ENCODE measurements at regions not wholly inside any gene's neighbourhood (a gene's known extent, or its start where the extent isn't known, plus 50 kb on each side); places are given as distances from the start of the nearest gene placed in this dataset.

DNA sequence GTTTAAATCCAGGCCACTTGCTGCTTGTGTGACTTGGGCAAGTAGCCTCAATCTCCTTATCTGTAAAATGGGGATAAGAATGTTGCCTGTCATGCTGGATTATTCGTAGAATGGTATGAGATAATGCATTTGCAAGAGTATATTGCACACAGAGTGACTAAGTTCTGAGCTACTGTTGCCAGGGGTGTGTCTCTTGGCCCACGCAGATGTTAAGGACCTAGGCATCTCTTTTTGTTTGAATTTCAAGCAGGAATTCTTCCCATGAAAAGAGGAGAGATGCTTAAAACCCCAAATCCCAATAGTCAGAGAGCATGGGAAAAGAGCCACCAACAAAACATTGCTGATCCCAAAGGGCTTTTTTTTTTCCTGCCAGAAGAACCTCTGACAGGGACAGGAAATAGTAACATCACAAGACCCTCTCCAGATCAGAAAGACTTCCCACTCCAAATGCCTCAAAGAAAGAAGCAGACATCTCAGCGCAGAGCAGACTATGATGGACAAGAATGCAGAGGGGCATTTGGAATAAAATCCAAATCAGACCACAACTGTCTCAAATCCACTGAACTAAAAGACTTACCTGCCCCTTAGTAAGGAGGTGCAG is 90.5 kb downstream of the MRPL46 start:
- H3K27me3 ChIP-seq (ENCODE audit: control insufficient read depth in 2 of 2, insufficient read depth in 2 of 2, low read length in 2 of 2), result no peaks in the 10 kb centered on the region
- H3K36me3 Mint-ChIP-seq, result no peaks in the 10 kb centered on the region
- no peak for DNase-seq
- H3K4me3 Mint-ChIP-seq, result no peak overlapping the region
- no peak overlapping the region for H3K27ac Mint-ChIP-seq
- intact Hi-C loops (cut with micrococcal nuclease), result no loop called here
- H3K9me3 Mint-ChIP-seq, result peaks cover 0 to 6% (median 3%) of the 10 kb centered on the region in 7 donors
- H3K79me2 ChIP-seq (ENCODE audit: insufficient read depth, low read length), result no peaks in the 10 kb centered on the region
- H3K36me3 ChIP-seq (replicated peaks in 1 of 2; ENCODE audit: control insufficient read depth in 1 of 2, insufficient read depth in 2 of 2, low read length in 2 of 2), result no peaks in the 10 kb centered on the region
- WGBS (ENCODE audit: insufficient coverage), result no CpG with 5 or more reads among the region's 3 CpGs
- H3K4me1 Mint-ChIP-seq, result no peaks in the 10 kb centered on the region
- H3K4me1 ChIP-seq (ENCODE audit: control insufficient read depth in 1 of 2, insufficient read depth in 2 of 2, low read length in 2 of 2), result no peaks in the 10 kb centered on the region
- H3K27ac ChIP-seq (ENCODE audit: low read depth in 1 of 2, low read length in 2 of 2), result no peak overlapping the region
- no peak overlapping the region for H3K4me2 ChIP-seq (replicated peaks; ENCODE audit: extremely low read depth, low read length, poor library complexity, severe bottlenecking)
- no peaks in the 10 kb centered on the region for H4K20me1 ChIP-seq (ENCODE audit: insufficient read depth, low read length)
- no peak overlapping the region for H3K4me3 ChIP-seq (replicated peaks in 1 of 3; ENCODE audit: low read depth in 2 of 3, low read length in 3 of 3)
- H2AFZ ChIP-seq (ENCODE audit: insufficient read depth, low read depth, low read length, poor library complexity, severe bottlenecking), result no peak overlapping the region
- H3K9me3 ChIP-seq (replicated peaks in 1 of 2; ENCODE audit: control insufficient read depth in 1 of 2, insufficient read depth in 1 of 2, low read length in 2 of 2), result peaks cover 0 to 2% of the 10 kb centered on the region in 2 donors
- H3K27me3 Mint-ChIP-seq (ENCODE audit: low read depth in 3 of 3), result peaks cover 7 to 10% (median 10%) of the 10 kb centered on the region in 3 donors
- no peak overlapping the region for H3K9ac ChIP-seq (ENCODE audit: insufficient read depth, low read length, poor library complexity, severe bottlenecking)
- TF ChIP-seq, protein P1, sequence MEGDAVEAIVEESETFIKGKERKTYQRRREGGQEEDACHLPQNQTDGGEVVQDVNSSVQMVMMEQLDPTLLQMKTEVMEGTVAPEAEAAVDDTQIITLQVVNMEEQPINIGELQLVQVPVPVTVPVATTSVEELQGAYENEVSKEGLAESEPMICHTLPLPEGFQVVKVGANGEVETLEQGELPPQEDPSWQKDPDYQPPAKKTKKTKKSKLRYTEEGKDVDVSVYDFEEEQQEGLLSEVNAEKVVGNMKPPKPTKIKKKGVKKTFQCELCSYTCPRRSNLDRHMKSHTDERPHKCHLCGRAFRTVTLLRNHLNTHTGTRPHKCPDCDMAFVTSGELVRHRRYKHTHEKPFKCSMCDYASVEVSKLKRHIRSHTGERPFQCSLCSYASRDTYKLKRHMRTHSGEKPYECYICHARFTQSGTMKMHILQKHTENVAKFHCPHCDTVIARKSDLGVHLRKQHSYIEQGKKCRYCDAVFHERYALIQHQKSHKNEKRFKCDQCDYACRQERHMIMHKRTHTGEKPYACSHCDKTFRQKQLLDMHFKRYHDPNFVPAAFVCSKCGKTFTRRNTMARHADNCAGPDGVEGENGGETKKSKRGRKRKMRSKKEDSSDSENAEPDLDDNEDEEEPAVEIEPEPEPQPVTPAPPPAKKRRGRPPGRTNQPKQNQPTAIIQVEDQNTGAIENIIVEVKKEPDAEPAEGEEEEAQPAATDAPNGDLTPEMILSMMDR (IDR thresholded peaks at IDR 0.05), result no peak

DNA sequence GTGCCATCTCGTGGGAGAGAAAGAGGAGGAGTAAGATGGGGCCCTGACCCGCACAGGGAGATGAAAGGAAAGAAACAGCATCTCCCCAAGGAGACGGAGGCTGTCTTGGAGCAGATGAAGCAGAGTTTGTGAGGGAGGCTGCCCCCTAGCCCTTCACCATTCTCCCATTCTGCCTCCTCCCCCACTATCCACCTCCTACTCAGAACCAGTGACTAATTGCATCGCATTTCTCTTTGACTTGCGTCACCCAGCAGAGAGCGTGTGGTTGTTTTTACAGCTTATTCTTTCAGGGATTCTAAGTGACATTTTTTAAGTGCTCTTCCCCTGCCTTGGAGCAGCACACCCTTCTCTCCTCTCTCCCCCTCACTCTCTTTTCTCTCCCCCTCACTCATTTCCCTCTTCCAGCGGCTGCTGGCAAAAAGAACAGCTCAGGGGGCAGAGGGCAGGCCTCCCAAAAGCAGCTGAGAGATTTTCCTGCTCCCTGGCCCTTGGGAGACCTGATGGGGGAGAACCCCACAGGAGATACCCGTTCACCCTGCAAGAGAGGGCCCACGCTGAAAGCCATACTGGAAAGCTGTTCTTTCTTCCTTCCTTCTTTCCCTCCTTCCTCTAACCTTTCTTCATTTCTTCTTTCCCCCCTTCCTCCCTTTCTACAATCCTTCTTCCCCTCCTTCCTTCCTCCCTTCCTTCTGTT is 91.8 kb downstream of the MRPL46 start:
- peaks cover 0 to 12% of the 10 kb centered on the region in 2 donors for H3K9me3 ChIP-seq (replicated peaks in 1 of 2; ENCODE audit: control insufficient read depth in 1 of 2, insufficient read depth in 1 of 2, low read length in 2 of 2)

More for the DNA sequence above, 91.8 kb downstream of the MRPL46 start:
- Mint-ChIP-seq H3K4me1 (no peaks in the 10 kb centered on the region), H3K36me3 (no peaks in the 10 kb centered on the region), H3K9me3 (peaks cover 4 to 15% (median 8%) of the 10 kb centered on the region in 7 donors), H3K27ac (no peak overlapping the region), H3K4me3 (no peak overlapping the region), H3K27me3 (ENCODE audit: low read depth in 3 of 3) (peaks cover 3 to 13% (median 4%) of the 10 kb centered on the region in 3 donors)
- no peaks in the 10 kb centered on the region for H3K4me1 ChIP-seq (ENCODE audit: control insufficient read depth in 1 of 2, insufficient read depth in 2 of 2, low read length in 2 of 2)
- H3K36me3 ChIP-seq (replicated peaks in 1 of 2; ENCODE audit: control insufficient read depth in 1 of 2, insufficient read depth in 2 of 2, low read length in 2 of 2), result no peaks in the 10 kb centered on the region
- H3K79me2 ChIP-seq (ENCODE audit: insufficient read depth, low read length), result no peaks in the 10 kb centered on the region
- 35% methylated on average over 3 of the region's 9 CpGs for WGBS (ENCODE audit: insufficient coverage)
- DNase-seq, result no peak
- H3K27me3 ChIP-seq (ENCODE audit: control insufficient read depth in 2 of 2, insufficient read depth in 2 of 2, low read length in 2 of 2), result no peaks in the 10 kb centered on the region
- intact Hi-C loops (cut with micrococcal nuclease), result no loop called here
- no peak overlapping the region for H2AFZ ChIP-seq (ENCODE audit: insufficient read depth, low read depth, low read length, poor library complexity, severe bottlenecking)
- H4K20me1 ChIP-seq (ENCODE audit: insufficient read depth, low read length), result no peaks in the 10 kb centered on the region
- H3K4me2 ChIP-seq (replicated peaks; ENCODE audit: extremely low read depth, low read length, poor library complexity, severe bottlenecking), result no peak overlapping the region
- no peak overlapping the region for H3K9ac ChIP-seq (ENCODE audit: insufficient read depth, low read length, poor library complexity, severe bottlenecking)
- no peak overlapping the region for H3K4me3 ChIP-seq (replicated peaks in 1 of 3; ENCODE audit: low read depth in 2 of 3, low read length in 3 of 3)
- TF ChIP-seq, protein P1 (IDR thresholded peaks at IDR 0.05), result no peak
- no peak overlapping the region for H3K27ac ChIP-seq (ENCODE audit: low read depth in 1 of 2, low read length in 2 of 2)

Measured in CD14-positive monocyte (primary cell).